VCaP (cell line): ENCODE measurements at regions not wholly inside any gene's neighbourhood (a gene's known extent, or its start where the extent isn't known, plus 50 kb on each side); places are given as distances from the start of the nearest gene placed in this dataset.
"Not testable (repeated sequence)": the region's sequence is repeated elsewhere in the genome, so short reads cannot be mapped to it uniquely, and the experiment has no call there.

Experiments
- H3K27ac ChIP-seq: fragments of 450-650 bp; 2 replicates; pipeline ENCODE4 v1.5.1; 2017
- CTCF ChIP-seq: fragments of 450-650 bp; conservative IDR thresholded peaks from 2 replicates; pipeline ENCODE4 v1.5.1; 2017; ENCODE audit warnings: mild to moderate bottlenecking, moderate library complexity

DNA sequence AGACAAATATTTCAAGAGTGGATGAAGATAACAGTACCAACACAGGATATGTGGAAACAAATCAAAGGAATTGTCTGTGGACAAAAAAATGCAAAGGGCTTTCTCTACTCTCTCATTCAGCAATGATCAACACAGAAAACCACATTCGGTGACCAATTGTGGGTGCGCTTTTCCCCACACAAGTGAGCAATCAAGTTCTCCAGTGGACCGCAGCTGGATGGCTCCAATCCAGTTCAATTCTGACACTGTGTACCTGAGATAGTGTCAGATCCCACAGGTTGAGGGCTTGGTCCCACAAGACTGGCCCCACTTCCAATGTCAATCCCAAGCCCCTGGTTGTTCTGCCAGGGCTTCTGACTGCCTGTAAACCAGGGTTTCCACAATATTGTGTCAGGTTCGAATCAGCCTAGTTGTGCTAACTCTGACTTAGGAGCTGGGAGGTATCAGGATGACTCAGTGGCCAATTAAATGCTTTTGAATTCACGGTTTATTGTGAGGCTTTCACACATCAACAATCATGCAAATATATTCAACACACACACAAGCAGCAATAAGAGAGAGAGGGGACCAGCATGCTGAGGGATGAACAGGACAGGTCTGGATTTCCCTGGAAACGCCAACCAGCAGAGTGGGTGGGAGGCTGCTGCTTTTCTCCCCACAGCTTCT lies 87.0 kb upstream of the BTG3 start:
- no peak overlapping the region for H3K27ac ChIP-seq
- TF ChIP-seq CTCF: no peak

DNA sequence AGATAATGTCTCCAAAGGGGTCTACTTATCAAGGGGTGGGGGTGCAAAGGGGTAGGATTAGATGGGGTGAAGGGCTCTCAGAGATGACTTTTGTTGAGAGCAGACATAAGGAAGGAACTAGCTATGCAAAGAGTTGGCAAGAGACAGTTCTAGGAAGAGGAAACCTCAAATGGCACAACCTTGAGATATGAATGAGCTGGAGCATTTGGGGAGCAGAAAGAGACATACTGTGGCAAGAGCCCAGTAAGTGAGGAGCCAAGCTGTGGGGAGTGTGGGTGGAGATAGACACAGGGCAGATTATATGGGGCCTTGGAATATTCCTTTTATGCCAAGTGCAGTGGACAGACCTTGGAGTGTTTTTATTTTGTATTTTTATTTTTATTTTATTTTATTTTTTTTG lies 84.8 kb upstream of the BTG3 start:
- TF ChIP-seq CTCF: no peak

GRCh38 chr21:17694416-17694815 lies 81.7 kb upstream of the BTG3 start:
- not testable (repeated sequence) for H3K27ac ChIP-seq

More for the DNA sequence above, 84.8 kb upstream of the BTG3 start:
- no peak overlapping the region for H3K27ac ChIP-seq

GRCh38 chr21:17693801-17694200 lies 81.1 kb upstream of the BTG3 start:
- no peak for TF ChIP-seq CTCF
- H3K27ac ChIP-seq: no peak overlapping the region

DNA sequence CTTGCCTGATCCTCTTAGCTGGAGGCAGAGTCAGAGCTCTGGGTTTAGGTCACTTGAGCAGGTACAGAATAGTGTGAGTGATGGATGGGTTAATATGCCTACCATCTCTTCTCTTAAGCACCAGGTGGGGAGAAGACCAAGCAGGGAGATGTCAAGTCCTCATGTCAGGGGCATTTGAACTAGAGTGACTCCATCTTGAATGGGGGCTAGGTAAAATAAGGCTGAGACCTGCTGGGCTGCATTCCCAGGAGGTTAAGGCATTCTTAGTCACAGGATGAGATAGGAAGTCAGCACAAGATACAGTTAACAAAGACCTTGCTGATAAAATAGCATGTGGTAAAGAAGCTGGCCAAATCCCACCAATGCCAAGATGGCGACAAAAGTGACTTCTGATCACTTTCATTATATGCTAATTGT lies 77.4 kb upstream of the BTG3 start:
- TF ChIP-seq CTCF: no peak
- H3K27ac ChIP-seq: no peak overlapping the region

GRCh38 chr21:17688912-17689874 lies 76.5 kb upstream of the BTG3 start:
- TF ChIP-seq CTCF: peak; percentile 73
- H3K27ac ChIP-seq: no peak overlapping the region

DNA sequence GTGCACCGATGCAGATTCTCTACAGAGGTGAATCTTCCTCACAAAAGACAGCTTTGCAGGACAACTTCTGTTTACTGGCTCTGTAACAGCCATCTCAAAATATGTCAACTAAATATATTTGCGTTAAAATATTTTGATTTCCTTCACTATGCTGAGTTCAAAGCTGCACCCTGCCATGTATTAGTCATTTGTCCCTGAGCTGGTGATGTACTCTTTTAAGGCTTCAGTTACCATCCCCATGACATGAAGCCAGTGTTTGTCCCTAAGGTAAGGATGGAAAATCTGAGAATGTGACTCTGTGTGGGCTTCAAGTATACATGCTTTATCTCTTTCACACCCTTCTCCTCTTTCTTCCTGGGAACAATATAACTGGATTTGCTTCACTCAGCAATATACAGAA lies 70.2 kb upstream of the BTG3 start:
- no peak for TF ChIP-seq CTCF
- H3K27ac ChIP-seq: no peak overlapping the region
